Heart left ventricle (tissue), 16 donors: ENCODE measurements at regions not wholly inside any gene's neighbourhood (a gene's known extent, or its start where the extent isn't known, plus 50 kb on each side); places are given as distances from the start of the nearest gene placed in this dataset.

ENCODE experiments used
- ATAC-seq, 4 donors: fragments of 200-7000 bp; cut with Tn5 transposase; one replicate each; pipeline ENCODE4 v1.9.1; 2020 to 2022; ENCODE audit warnings: moderate library complexity in 4 of 4, mild to moderate bottlenecking in 3 of 4, moderate number of reproducible peaks in 1 of 4
- DNase-seq, 5 donors: peaks; one replicate each; pipeline ENCODE4 v3.0.0-alpha.2; 2020
- H3K27ac ChIP-seq, 12 donors: fragments of 200-600 bp; sonication (generic) in 4 of 12; one replicate each; pipeline versions ENCODE4 v1.5.0 to v1.8.0; 2016 to 2022; ENCODE audit warnings: mild to moderate bottlenecking in 2 of 12
- H3K27me3 ChIP-seq, 9 donors: fragments of 200-600 bp; sonication (generic) in 2 of 9; one replicate each; pipeline versions ENCODE4 v1.5.1 to v1.8.0; 2016 to 2022; ENCODE audit warnings: mild to moderate bottlenecking in 3 of 9
- H3K36me3 ChIP-seq, 9 donors: fragments of 200-600 bp; sonication (generic) in 2 of 9; one replicate each; pipeline versions ENCODE4 v1.5.0 to v1.8.0; 2018 to 2022; ENCODE audit warnings: mild to moderate bottlenecking in 2 of 9
- H3K4me1 ChIP-seq, 12 donors: fragments of 200-600 bp; sonication (generic) in 4 of 12; one replicate each; pipeline versions ENCODE4 v1.5.0 to v1.8.0; 2016 to 2022; ENCODE audit warnings: mild to moderate bottlenecking in 3 of 12
- H3K4me3 ChIP-seq, 12 donors: fragments of 200-600 bp; sonication (generic) in 4 of 12; one replicate each; pipeline versions ENCODE4 v1.5.0 to v1.8.0; 2017 to 2022; ENCODE audit warnings: mild to moderate bottlenecking in 9 of 12, moderate library complexity in 4 of 12
- H3K9me3 ChIP-seq, 12 donors: fragments of 200-600 bp; sonication (generic) in 4 of 12; one replicate each; pipeline versions ENCODE4 v1.5.0 to v1.8.0; 2016 to 2022; ENCODE audit warnings: mild to moderate bottlenecking in 1 of 12
- CTCF ChIP-seq, 12 donors: fragments of 200-600 bp; sonication (generic) in 4 of 12; IDR thresholded peaks; one replicate each; pipeline versions ENCODE4 v1.5.0 to v1.8.0; 2018 to 2022; ENCODE audit warnings: antibody characterized with exemption in 12 of 12, mild to moderate bottlenecking in 5 of 12
- POLR2A ChIP-seq, 2 donors: fragments of 450-650 bp; IDR thresholded peaks; one replicate each; pipeline ENCODE4 v1.6.1; 2017; ENCODE audit warnings: antibody characterized with exemption in 2 of 2, mild to moderate bottlenecking in 2 of 2, moderate library complexity in 2 of 2
- WGBS, 4 donors: extraction: QIAGEN DNeasy Blood & Tissue Kit in 2 of 4; methylation state at CpG; one replicate each; pipeline versions ENCODE4 v1.1.5 to v1.1.7; 2013 to 2018; 5-methylcytosine and 5-hydroxymethylcytosine counted together
- intact Hi-C, 10 donors: fragments of 100-400 bp; cut with DNase I; formaldehyde crosslinking; loops; one replicate each; pipeline versions ENCODE4 v1.11.1 to v1.14.2; 2022
- donor health status: ischemic (EF 13 %, LVEDD 7.1; RV severe dilation, severe dysfunction).
- donor health status: healthy with polysubstance abuse.
- donor health status: DM: no; HTN: yes; CAD: no.
- donor health status: DM: no; HTN: no; CAD: no.
- donor health status: ischemic (EF 25% LVEDD 6.9; RV normal size, moderate dysfunction).
- donor health status: ischemic (EF 25% LVEDD 5.7; RV mildly dilated, moderate dysfunction).
- donor health status: healthy.
- donor health status: DM: yes; HTN: yes; CAD: no.
- donor health status: ischemic (EF 35%, LVEDD 5.7; RV mildly dilated, moderate dysfunction).
- donor health status: nonischemic (EF 11% LVEDD 7.7; RV severe dilation, severe dysfunction).
- donor health status: DM: yes; HTN: yes; CAD: no.
- donor health status: PGD.
- donor health status: ischemic (EF 29% LVEDD 5.4; RV normal size, mild dysfunction).
- donor health status: nonischemic (EF 23%, LVEDD 6.1; RV moderate dilation, normal function).

- TF ChIP-seq CTCF (IDR thresholded peaks at IDR 0.05) = no peak
- no peak for TF ChIP-seq POLR2A (IDR thresholded peaks at IDR 0.05)
- Histone ChIP-seq H3K9me3 (no peaks in the 10 kb centered on the region), H3K4me3 (no peak overlapping the region), H3K27ac (no peak overlapping the region), H3K36me3 (no peaks in the 10 kb centered on the region), H3K4me1 (peaks cover 0 to 13% (median 2%) of the 10 kb centered on the region in 12 donors), H3K27me3 (no peaks in the 10 kb centered on the region)
- intact Hi-C loops = loop anchor here in 1 of 10 donors (10.0 kb wide), 1 partner anchor 750 kb away; no protein-coding TSS in a partner anchor
- DNase-seq (no peak), ATAC-seq (no peak)
- WGBS, 4 donors = 97 to 98% (median 98%) methylated on average over 5 of the region's 5 CpGs
Observed at GRCh38 chr2:217525076-217525475, 477.7 kb downstream of the TNS1 start.

GRCh38 chr2:217523286-217523685 is 479.5 kb downstream of the TNS1 start:
- intact Hi-C loops = loop anchor here in 2 of 10 donors (5.0 to 10.0 kb wide), 2 partner anchors 114 to 748 kb away; no protein-coding TSS in a partner anchor

GRCh38 chr2:217521820-217522219 is 481.0 kb downstream of the TNS1 start:
- H3K27me3 ChIP-seq = no peaks in the 10 kb centered on the region
- intact Hi-C loops = loop anchor here in 2 of 10 donors (5.0 to 10.0 kb wide), 2 partner anchors 115 to 747 kb away; no protein-coding TSS in a partner anchor
- TF ChIP-seq CTCF (IDR thresholded peaks at IDR 0.05) (no peak), POLR2A (IDR thresholded peaks at IDR 0.05) (no peak)
- no peak overlapping the region for H3K4me3 ChIP-seq
- 68 to 72% (median 71%) methylated on average over 2 of the region's 2 CpGs for WGBS, 4 donors
- peak overlapping the region in 1 of 12 donors; percentile 39 for H3K27ac ChIP-seq
- ATAC-seq = peak in 1 of 4 donors; percentile 16
- H3K4me1 ChIP-seq = peaks cover 0 to 15% (median 4%) of the 10 kb centered on the region in 12 donors
- no peak for DNase-seq
- H3K9me3 ChIP-seq = no peaks in the 10 kb centered on the region
- H3K36me3 ChIP-seq = no peaks in the 10 kb centered on the region

More at GRCh38 chr2:217523286-217523685, 479.5 kb downstream of the TNS1 start:
- Histone ChIP-seq H3K36me3 (no peaks in the 10 kb centered on the region), H3K9me3 (no peaks in the 10 kb centered on the region), H3K27me3 (no peaks in the 10 kb centered on the region), H3K27ac (peak overlapping the region in 1 of 12 donors; percentile 46), H3K4me1 (peaks cover 0 to 10% (median 2%) of the 10 kb centered on the region in 12 donors), H3K4me3 (no peak overlapping the region)
- no peak for TF ChIP-seq CTCF (IDR thresholded peaks at IDR 0.05)
- no peak for TF ChIP-seq POLR2A (IDR thresholded peaks at IDR 0.05)
- DNase-seq (peak; percentile 48 to 70 (median 67)), ATAC-seq (peak; percentile 74 to 91 (median 86))
- 40 to 55% (median 48%) methylated on average over 4 to 7 of the region's 7 CpGs for WGBS, 4 donors

GRCh38 chr2:217520356-217521010 is 482.3 kb downstream of the TNS1 start:
- DNase-seq (no peak), ATAC-seq (no peak)
- 81 to 92% (median 90%) methylated on average over 4 of the region's 4 CpGs for WGBS, 4 donors
- intact Hi-C loops = loop anchor here in 2 of 10 donors (5.0 to 10.0 kb wide), 2 partner anchors 117 to 746 kb away; no protein-coding TSS in a partner anchor
- no peak overlapping the region for H3K27ac ChIP-seq
- H3K27me3 ChIP-seq = no peaks in the 10 kb centered on the region
- TF ChIP-seq POLR2A (IDR thresholded peaks at IDR 0.05) = no peak
- no peak for TF ChIP-seq CTCF (IDR thresholded peaks at IDR 0.05)
- no peaks in the 10 kb centered on the region for H3K36me3 ChIP-seq
- no peak overlapping the region for H3K4me3 ChIP-seq
- H3K4me1 ChIP-seq = peaks cover 0 to 15% (median 4%) of the 10 kb centered on the region in 12 donors
- no peaks in the 10 kb centered on the region for H3K9me3 ChIP-seq
